ENCODE measurements at regions not wholly inside any gene's neighbourhood (a gene's known extent, or its start where the extent isn't known, plus 50 kb on each side); places are given as distances from the start of the nearest gene placed in this dataset.

GRCh38 chr11:27820249-27820648 lies 120.0 kb upstream of the BDNF start:
- Histone ChIP-seq H3K4me1 (ENCODE audit: control insufficient read depth, insufficient read depth, low read length) (no peaks in the 10 kb centered on the region), H3K9me3 (ENCODE audit: control insufficient read depth, insufficient read depth, low read depth, low read length) (no peaks in the 10 kb centered on the region), H3K4me3 (ENCODE audit: low read depth, low read length) (no peak overlapping the region), H3K27ac (ENCODE audit: low read depth, low read length) (no peak overlapping the region), H3K27me3 (ENCODE audit: control insufficient read depth, insufficient read depth, low read length) (peaks cover 7% of the 10 kb centered on the region; the same call in 1 of the 2 replicates), H3K36me3 (ENCODE audit: control insufficient read depth, insufficient read depth, low read length) (no peaks in the 10 kb centered on the region), H3K9ac (ENCODE audit: low read length) (no peak overlapping the region)

GRCh38 chr11:27816197-27816596 lies 115.9 kb upstream of the BDNF start:
- no peak overlapping the region for H3K9ac ChIP-seq (ENCODE audit: low read length)
- peaks cover 33% of the 10 kb centered on the region for H3K27me3 ChIP-seq (ENCODE audit: control insufficient read depth, insufficient read depth, low read length)
- H3K9me3 ChIP-seq (ENCODE audit: control insufficient read depth, insufficient read depth, low read depth, low read length): no peaks in the 10 kb centered on the region
- H3K4me3 ChIP-seq (ENCODE audit: low read depth, low read length): no peak overlapping the region
- no peak overlapping the region for H3K27ac ChIP-seq (ENCODE audit: low read depth, low read length)
- no peaks in the 10 kb centered on the region for H3K4me1 ChIP-seq (ENCODE audit: control insufficient read depth, insufficient read depth, low read length)
- no peaks in the 10 kb centered on the region for H3K36me3 ChIP-seq (ENCODE audit: control insufficient read depth, insufficient read depth, low read length)

GRCh38 chr11:27812341-27812740 lies 112.1 kb upstream of the BDNF start:
- Histone ChIP-seq H3K9ac (ENCODE audit: low read length) (no peak overlapping the region), H3K4me1 (ENCODE audit: control insufficient read depth, insufficient read depth, low read length) (no peaks in the 10 kb centered on the region), H3K9me3 (ENCODE audit: control insufficient read depth, insufficient read depth, low read depth, low read length) (no peaks in the 10 kb centered on the region), H3K4me3 (ENCODE audit: low read depth, low read length) (no peak overlapping the region), H3K36me3 (ENCODE audit: control insufficient read depth, insufficient read depth, low read length) (no peaks in the 10 kb centered on the region), H3K27ac (ENCODE audit: low read depth, low read length) (no peak overlapping the region), H3K27me3 (ENCODE audit: control insufficient read depth, insufficient read depth, low read length) (peaks cover 43% of the 10 kb centered on the region)

- H3K4me1 ChIP-seq (ENCODE audit: control insufficient read depth, insufficient read depth, low read length): no peaks in the 10 kb centered on the region
- no peaks in the 10 kb centered on the region for H3K9me3 ChIP-seq (ENCODE audit: control insufficient read depth, insufficient read depth, low read depth, low read length)
- H3K27ac ChIP-seq (ENCODE audit: low read depth, low read length): no peak overlapping the region
- H3K27me3 ChIP-seq (ENCODE audit: control insufficient read depth, insufficient read depth, low read length): peaks cover 52% of the 10 kb centered on the region
- no peaks in the 10 kb centered on the region for H3K36me3 ChIP-seq (ENCODE audit: control insufficient read depth, insufficient read depth, low read length)
- H3K4me3 ChIP-seq (ENCODE audit: low read depth, low read length): no peak overlapping the region
- H3K9ac ChIP-seq (ENCODE audit: low read length): no peak overlapping the region
Observed at GRCh38 chr11:27807596-27807995, 107.3 kb upstream of the BDNF start.

GRCh38 chr11:27806122-27806521 lies 105.9 kb upstream of the BDNF start:
- H3K36me3 ChIP-seq (ENCODE audit: control insufficient read depth, insufficient read depth, low read length): no peaks in the 10 kb centered on the region
- H3K9me3 ChIP-seq (ENCODE audit: control insufficient read depth, insufficient read depth, low read depth, low read length): no peaks in the 10 kb centered on the region
- H3K27me3 ChIP-seq (ENCODE audit: control insufficient read depth, insufficient read depth, low read length): peaks cover 56% of the 10 kb centered on the region
- H3K27ac ChIP-seq (ENCODE audit: low read depth, low read length): no peak overlapping the region
- H3K9ac ChIP-seq (ENCODE audit: low read length): no peak overlapping the region
- no peak overlapping the region for H3K4me3 ChIP-seq (ENCODE audit: low read depth, low read length)
- no peaks in the 10 kb centered on the region for H3K4me1 ChIP-seq (ENCODE audit: control insufficient read depth, insufficient read depth, low read length)

GRCh38 chr11:27795955-27796861 lies 96.0 kb upstream of the BDNF start:
- peaks cover 16% of the 10 kb centered on the region for H3K4me1 ChIP-seq (ENCODE audit: control insufficient read depth, insufficient read depth, low read length)
- H3K9me3 ChIP-seq (ENCODE audit: control insufficient read depth, insufficient read depth, low read depth, low read length): no peaks in the 10 kb centered on the region; the same call in 1 of the 2 replicates
- H3K27me3 ChIP-seq (ENCODE audit: control insufficient read depth, insufficient read depth, low read length): peaks cover 99% of the 10 kb centered on the region
- no peaks in the 10 kb centered on the region for H3K36me3 ChIP-seq (ENCODE audit: control insufficient read depth, insufficient read depth, low read length)
- no peak overlapping the region for H3K9ac ChIP-seq (ENCODE audit: low read length)
- H3K27ac ChIP-seq (ENCODE audit: low read depth, low read length): no peak overlapping the region
- H3K4me3 ChIP-seq (ENCODE audit: low read depth, low read length): peak overlapping the region; percentile 11; the same call in 1 of the 2 replicates

- Histone ChIP-seq H3K27me3 (ENCODE audit: control insufficient read depth, insufficient read depth, low read length) (peaks cover 92% of the 10 kb centered on the region), H3K9ac (ENCODE audit: low read length) (no peak overlapping the region)
Observed at GRCh38 chr11:27786864-27787263, 86.6 kb upstream of the BDNF start.

GRCh38 chr11:27786331-27786730 lies 86.1 kb upstream of the BDNF start:
- no peak overlapping the region for H3K9ac ChIP-seq (ENCODE audit: low read length)
- H3K4me1 ChIP-seq (ENCODE audit: control insufficient read depth, insufficient read depth, low read length): no peaks in the 10 kb centered on the region
- H3K36me3 ChIP-seq (ENCODE audit: control insufficient read depth, insufficient read depth, low read length): no peaks in the 10 kb centered on the region
- H3K9me3 ChIP-seq (ENCODE audit: control insufficient read depth, insufficient read depth, low read depth, low read length): peaks cover 3% of the 10 kb centered on the region; the same call in 1 of the 2 replicates
- H3K27ac ChIP-seq (ENCODE audit: low read depth, low read length): no peak overlapping the region
- no peak overlapping the region for H3K4me3 ChIP-seq (ENCODE audit: low read depth, low read length)
- peaks cover 91% of the 10 kb centered on the region for H3K27me3 ChIP-seq (ENCODE audit: control insufficient read depth, insufficient read depth, low read length)

More at GRCh38 chr11:27786864-27787263, 86.6 kb upstream of the BDNF start:
- Histone ChIP-seq H3K4me1 (ENCODE audit: control insufficient read depth, insufficient read depth, low read length) (no peaks in the 10 kb centered on the region), H3K36me3 (ENCODE audit: control insufficient read depth, insufficient read depth, low read length) (no peaks in the 10 kb centered on the region), H3K27ac (ENCODE audit: low read depth, low read length) (no peak overlapping the region), H3K9me3 (ENCODE audit: control insufficient read depth, insufficient read depth, low read depth, low read length) (peaks cover 3% of the 10 kb centered on the region; the same call in 1 of the 2 replicates), H3K4me3 (ENCODE audit: low read depth, low read length) (no peak overlapping the region)

- peaks cover 77% of the 10 kb centered on the region for H3K27me3 ChIP-seq (ENCODE audit: control insufficient read depth, insufficient read depth, low read length)
Observed at GRCh38 chr11:27783701-27784355, 83.6 kb upstream of the BDNF start.

GRCh38 chr11:27777033-27777432 lies 76.8 kb upstream of the BDNF start:
- Histone ChIP-seq H3K27ac (ENCODE audit: low read depth, low read length) (no peak overlapping the region), H3K4me3 (ENCODE audit: low read depth, low read length) (no peak overlapping the region), H3K9me3 (ENCODE audit: control insufficient read depth, insufficient read depth, low read depth, low read length) (no peaks in the 10 kb centered on the region), H3K36me3 (ENCODE audit: control insufficient read depth, insufficient read depth, low read length) (no peaks in the 10 kb centered on the region), H3K27me3 (ENCODE audit: control insufficient read depth, insufficient read depth, low read length) (peaks cover 29% of the 10 kb centered on the region), H3K9ac (ENCODE audit: low read length) (no peak overlapping the region), H3K4me1 (ENCODE audit: control insufficient read depth, insufficient read depth, low read length) (no peaks in the 10 kb centered on the region)

More at GRCh38 chr11:27783701-27784355, 83.6 kb upstream of the BDNF start:
- H3K4me1 ChIP-seq (ENCODE audit: control insufficient read depth, insufficient read depth, low read length): no peaks in the 10 kb centered on the region
- H3K36me3 ChIP-seq (ENCODE audit: control insufficient read depth, insufficient read depth, low read length): no peaks in the 10 kb centered on the region
- H3K27ac ChIP-seq (ENCODE audit: low read depth, low read length): no peak overlapping the region
- no peak overlapping the region for H3K9ac ChIP-seq (ENCODE audit: low read length)
- H3K4me3 ChIP-seq (ENCODE audit: low read depth, low read length): no peak overlapping the region
- H3K9me3 ChIP-seq (ENCODE audit: control insufficient read depth, insufficient read depth, low read depth, low read length): no peaks in the 10 kb centered on the region

- no peaks in the 10 kb centered on the region for H3K36me3 ChIP-seq (ENCODE audit: control insufficient read depth, insufficient read depth, low read length)
- no peak overlapping the region for H3K27ac ChIP-seq (ENCODE audit: low read depth, low read length)
- H3K9me3 ChIP-seq (ENCODE audit: control insufficient read depth, insufficient read depth, low read depth, low read length): no peaks in the 10 kb centered on the region
- peaks cover 29% of the 10 kb centered on the region for H3K27me3 ChIP-seq (ENCODE audit: control insufficient read depth, insufficient read depth, low read length)
- H3K4me3 ChIP-seq (ENCODE audit: low read depth, low read length): no peak overlapping the region
- H3K4me1 ChIP-seq (ENCODE audit: control insufficient read depth, insufficient read depth, low read length): no peaks in the 10 kb centered on the region
- no peak overlapping the region for H3K9ac ChIP-seq (ENCODE audit: low read length)
Observed at GRCh38 chr11:27773884-27774283, 73.6 kb upstream of the BDNF start.

Measured in HUES6 (cell line).